Activated T-cell treated with anti-CD3 and anti-CD28 coated beads, Interleukin-2, amount 50 U/mL, for 48 hours (primary cell): ENCODE measurements at regions not wholly inside any gene's neighbourhood (a gene's known extent, or its start where the extent isn't known, plus 50 kb on each side); places are given as distances from the start of the nearest gene placed in this dataset.

Source experiments
- DNase-seq, 2 experiments: peaks; one replicate each; pipeline ENCODE4 v3.0.0-alpha.2; 2020

GRCh38 chr15:85943151-85943550, 136.5 kb upstream of the AGBL1 start:
- no peak for DNase-seq

DNA sequence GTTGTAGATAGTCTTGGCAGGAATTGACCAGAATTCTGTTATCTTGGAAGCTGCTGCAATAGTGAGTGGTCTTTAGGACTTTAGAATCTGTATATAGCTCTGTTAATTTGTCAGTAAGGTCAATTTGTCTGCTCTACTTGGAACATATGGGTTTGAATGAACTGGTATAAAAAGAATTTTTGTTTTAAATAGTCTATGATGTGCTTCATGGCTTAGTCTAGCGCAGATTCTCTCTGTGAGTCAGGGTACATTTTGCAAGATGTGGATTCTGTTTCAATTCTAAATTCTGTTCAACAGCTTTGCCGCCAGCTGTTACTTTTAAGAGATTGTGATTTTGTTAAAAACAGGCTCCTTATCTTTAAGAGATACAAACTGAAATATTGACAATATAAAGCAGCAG, 135.9 kb upstream of the AGBL1 start:
- DNase-seq, result no peak

GRCh38 chr15:85947021-85947420, 132.7 kb upstream of the AGBL1 start:
- DNase-seq, result no peak

DNA sequence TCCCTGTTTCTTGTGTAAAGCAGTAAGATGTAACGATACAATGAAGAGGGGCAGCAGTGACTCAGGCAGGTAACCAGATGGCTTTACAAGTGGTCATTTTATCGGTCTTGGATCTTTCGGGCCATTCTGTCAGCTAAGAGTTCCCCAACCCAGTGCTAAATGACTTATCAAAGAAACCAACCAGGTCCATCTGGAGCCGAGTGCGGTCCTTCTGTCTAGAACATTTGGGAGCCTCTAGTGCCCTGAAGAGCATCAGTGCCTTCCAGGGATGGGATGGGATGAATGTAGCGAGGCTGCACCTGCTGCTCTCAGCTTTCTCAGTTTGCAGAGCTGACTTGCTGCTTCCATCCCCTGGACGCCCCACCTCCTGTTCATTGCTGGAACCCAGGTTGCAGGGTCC, 131.7 kb upstream of the AGBL1 start:
- DNase-seq, result no peak

DNA sequence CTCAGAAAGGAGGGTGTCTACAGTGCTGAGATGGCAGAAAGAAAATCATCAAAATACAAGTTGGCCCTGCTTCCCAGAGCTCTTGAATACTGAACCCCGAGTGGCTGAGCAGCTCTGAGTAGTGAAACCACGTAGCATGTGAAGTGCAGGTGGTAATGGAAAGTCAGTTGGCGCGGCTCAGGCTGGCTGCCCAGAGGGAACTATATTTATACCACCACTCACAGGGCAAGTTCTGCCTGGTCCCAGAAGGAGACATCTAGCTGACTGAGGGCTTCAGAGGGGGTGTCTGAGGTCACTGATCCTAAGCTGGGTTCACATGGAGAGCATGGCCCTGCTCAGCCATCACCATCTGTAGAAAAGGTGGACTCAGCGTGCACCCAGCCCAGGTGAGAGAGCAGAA, 129.6 kb upstream of the AGBL1 start:
- DNase-seq, result no peak

GRCh38 chr15:85954586-85954985, 125.1 kb upstream of the AGBL1 start:
- DNase-seq, result no peak

DNA sequence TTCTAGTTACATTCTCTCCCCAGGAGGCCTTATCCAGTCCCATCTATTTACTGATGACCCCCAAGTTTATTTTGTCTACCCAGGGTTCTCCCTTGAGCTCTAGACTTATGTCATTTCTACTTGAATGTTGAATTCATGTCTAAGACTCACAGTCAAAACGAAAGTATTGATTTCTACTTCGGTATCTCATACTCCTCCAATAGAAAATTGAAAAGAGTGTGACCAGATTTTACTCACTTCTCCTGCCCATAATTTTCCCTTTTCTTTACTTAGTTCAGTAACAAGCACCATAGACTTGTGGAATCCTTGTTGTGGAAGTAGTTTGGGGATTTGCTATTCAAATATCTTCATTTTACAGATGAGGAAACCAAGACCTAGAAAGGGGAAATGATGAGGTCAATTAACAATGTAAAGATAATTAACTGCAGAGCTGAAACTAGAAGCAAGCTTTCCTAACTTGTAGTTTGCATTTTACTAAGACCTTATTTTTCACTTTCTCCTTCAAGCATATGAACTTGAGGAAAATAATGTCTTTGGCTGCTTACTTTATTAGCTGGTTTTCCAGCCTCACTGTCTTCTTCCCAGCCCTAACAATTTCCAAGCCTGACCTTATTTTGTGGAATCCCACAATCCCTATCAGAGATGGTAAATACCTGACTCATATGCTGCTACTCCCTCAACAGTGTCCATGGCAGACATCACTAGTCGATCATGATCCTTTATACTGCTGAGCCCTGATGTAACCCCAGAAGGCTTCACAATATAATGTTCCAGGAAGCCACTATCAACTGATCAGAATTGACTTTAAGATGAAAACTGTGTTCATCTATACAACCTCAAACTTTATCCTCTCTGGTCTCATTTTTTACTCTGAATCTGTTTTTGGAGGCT, 123.9 kb upstream of the AGBL1 start:
- DNase-seq, result no peak

DNA sequence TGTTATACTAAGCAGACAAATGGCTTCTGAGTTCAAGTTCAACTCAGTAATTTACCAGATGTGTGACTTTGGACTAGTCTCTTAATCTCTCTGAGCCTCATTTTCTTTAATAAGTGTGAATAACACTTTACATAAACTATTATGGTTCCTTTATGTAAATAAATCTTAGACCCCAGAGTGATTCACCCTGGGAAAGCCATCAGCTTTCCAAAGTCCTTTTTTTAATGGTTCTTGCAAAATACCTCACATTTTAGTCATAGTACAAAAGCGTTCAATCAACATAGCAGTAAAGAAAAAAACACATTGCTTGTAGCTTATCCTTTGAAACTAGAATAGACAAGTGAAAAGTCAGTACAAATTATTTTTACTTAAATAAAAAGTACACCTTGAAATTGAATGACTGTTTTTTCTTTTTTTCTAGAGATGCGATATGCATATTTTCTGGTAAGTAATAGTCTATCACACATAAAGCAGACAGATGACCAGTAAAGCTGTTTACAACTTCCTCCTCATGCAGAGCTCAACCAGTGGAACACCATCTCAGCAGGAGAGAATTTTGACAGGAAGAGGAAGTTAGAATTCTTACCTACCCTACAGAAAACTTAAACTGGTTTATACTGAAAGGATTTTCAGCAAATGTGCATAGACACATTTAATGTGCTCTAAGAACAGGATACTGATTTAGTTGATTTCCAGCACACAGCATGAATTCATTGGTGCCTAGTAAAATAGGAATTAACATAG, 123.0 kb upstream of the AGBL1 start:
- no peak for DNase-seq

GRCh38 chr15:85959611-85960010, 120.1 kb upstream of the AGBL1 start:
- DNase-seq, result no peak

- no peak for DNase-seq
These were observed 119.3 kb upstream of the AGBL1 start for GRCh38 chr15:85960381-85960780.

- DNase-seq, result no peak
These were observed 117.8 kb upstream of the AGBL1 start for GRCh38 chr15:85961821-85962220.

GRCh38 chr15:85963262-85963760, 116.4 kb upstream of the AGBL1 start:
- DNase-seq, result no peak

DNA sequence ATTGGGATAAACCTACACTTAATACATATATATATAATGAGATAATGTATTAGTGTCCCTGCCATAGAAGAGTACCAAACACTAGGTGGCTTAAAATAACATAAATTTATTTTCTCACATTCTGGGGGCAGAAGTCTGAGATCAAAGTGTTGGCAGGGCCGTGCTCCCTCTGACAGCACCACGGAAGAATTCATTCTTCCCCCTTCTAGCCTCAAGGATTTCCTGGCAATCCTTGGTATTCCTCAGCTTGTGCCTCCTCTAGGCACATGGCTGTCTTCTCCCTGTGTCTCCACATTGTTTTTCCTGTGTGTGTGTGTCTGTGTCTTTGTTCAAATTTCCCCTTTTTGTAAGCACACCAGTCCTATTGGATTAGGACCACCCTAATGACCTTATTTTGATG, 115.2 kb upstream of the AGBL1 start:
- DNase-seq, result no peak

- no peak for DNase-seq
These were observed 112.1 kb upstream of the AGBL1 start for GRCh38 chr15:85967553-85967952.

DNA sequence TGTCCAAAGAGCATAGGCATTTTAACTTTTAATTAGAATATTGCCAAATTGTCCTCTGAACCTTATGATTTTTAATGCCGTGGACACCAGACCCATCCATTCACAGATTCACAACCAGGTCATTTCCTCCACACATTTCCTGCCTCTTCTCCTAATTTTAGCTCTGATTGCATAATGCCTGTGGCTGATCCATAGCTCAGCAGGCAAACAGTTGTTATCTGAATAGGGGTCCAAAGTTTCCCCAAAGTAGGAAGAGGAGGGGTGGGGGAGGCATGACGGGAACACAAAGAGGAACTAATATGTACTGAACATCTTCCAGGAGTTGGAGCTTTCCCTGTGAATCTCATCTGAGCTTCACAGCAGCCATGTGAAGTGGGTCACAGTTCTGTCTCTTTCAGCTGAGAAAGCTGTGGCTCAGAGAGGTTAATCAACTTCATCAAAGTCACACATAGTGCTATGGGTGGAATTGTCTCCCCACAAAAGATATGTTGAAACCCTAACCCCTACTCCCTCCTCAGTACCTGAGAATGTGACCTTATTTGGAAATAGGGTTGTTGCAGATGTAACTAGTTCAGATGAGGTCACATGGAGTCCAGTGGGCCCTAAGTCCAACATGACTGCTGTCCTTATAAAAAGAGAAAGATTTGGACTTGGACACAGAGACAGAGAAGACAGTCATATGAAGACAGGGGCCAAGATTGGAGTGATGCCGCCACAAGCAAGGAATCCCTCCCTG, 106.7 kb upstream of the AGBL1 start:
- no peak for DNase-seq

- no peak for DNase-seq
These were observed 105.9 kb upstream of the AGBL1 start for GRCh38 chr15:85973584-85974347.

- DNase-seq, result no peak
These were observed 105.3 kb upstream of the AGBL1 start for GRCh38 chr15:85974348-85974705.

GRCh38 chr15:85974742-85975141, 104.9 kb upstream of the AGBL1 start:
- no peak for DNase-seq

DNA sequence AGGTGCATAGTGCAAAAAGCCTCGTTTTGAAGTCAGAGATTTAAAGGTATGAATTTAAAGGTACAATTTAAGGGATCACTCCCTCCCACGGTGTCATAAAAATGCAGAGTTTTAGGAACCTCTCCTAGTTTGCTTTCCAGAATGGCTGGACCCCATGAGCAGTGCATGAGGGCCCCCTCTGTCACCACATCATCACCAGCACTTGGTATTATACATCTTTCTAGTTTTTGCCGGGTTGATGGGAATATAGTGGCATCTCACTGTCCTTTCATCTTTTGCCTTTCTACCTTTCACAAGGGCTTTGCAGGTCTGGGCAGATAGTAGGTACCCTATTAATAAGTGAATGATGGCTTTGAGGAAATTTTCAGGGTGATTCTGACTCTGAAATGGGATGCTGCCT, 103.6 kb upstream of the AGBL1 start:
- DNase-seq, result no peak

- no peak for DNase-seq
These were observed 102.7 kb upstream of the AGBL1 start for GRCh38 chr15:85976986-85977385.

- DNase-seq, result no peak
These were observed 102.1 kb upstream of the AGBL1 start for GRCh38 chr15:85977586-85977985.

GRCh38 chr15:85979929-85980328, 99.7 kb upstream of the AGBL1 start:
- no peak for DNase-seq

DNA sequence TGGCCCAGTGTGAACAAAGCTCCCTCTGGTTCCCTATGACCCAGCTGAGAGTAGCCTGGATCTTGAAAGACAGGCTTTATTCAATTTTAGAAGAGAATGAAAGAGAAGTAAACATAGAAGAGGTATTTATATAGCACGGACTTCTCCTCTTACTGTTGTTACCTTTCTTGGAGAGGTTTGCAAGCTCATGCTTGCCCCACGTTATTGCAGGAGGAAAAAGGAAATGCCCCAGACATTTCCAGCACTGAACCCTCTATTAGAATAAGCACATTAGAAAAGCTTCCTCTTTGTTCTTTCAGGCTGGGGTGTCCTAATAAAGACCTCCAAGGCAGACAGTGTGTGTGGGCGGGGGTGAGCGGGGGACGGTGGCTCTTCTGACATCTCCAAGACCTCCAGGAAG, 98.7 kb upstream of the AGBL1 start:
- DNase-seq, result no peak
